CD1c-positive myeloid dendritic cell (primary cell): ENCODE measurements at regions not wholly inside any gene's neighbourhood (a gene's known extent, or its start where the extent isn't known, plus 50 kb on each side); places are given as distances from the start of the nearest gene placed in this dataset.
"Not testable (repeated sequence)": the region's sequence is repeated elsewhere in the genome, so short reads cannot be mapped to it uniquely, and the experiment has no call there.

ENCODE experiments used
- DNase-seq: peaks from one replicate; pipeline ENCODE4 v3.0.0-alpha.2; 2016; ENCODE audit errors: extremely low spot score

DNA sequence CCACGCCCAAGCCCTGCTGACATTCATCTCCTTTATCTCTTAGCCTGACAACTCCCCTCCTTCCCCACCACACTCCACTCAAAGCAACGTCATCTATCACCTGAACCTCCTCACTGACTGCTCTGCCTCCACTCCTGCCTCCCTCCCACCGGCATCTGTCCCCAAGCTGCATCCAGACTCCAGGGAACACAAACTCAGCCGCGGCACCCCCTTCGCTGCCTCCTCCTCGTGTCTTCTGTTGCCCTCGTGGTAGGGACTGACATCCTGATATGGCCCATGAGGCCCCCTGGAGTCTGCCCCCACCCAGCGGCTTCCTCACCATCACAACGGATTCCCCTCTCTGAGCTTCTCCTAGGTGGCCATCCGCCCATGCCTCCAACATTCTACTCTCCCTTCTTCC, 101.0 kb upstream of the TAS2R1 start:
- no peak for DNase-seq

GRCh38 chr5:9728261-9728660, 98.1 kb upstream of the TAS2R1 start:
- DNase-seq = no peak

GRCh38 chr5:9726931-9727330, 96.8 kb upstream of the TAS2R1 start:
- no peak for DNase-seq

- DNase-seq = not testable (repeated sequence)
Observed at GRCh38 chr5:9725265-9725664, 95.1 kb upstream of the TAS2R1 start.

DNA sequence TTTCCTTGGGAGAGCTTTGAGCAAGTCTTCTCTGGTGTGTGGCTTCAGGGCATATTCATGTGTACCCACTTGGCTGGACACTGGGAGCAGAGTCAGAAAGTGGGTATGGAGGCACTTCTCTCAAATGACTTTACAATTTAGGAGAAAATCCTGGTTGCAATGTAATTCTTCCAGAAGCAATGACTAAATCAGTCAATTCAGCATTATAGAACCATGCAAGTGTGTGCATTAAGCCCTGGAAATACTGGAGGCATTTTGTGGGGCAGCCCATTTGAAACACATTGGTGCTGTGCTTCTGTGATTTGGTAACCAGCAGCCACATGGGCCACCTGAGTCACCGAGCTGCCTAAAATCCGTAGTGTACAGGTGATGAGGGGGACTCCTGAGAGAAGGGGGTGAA, 94.6 kb upstream of the TAS2R1 start:
- no peak for DNase-seq

GRCh38 chr5:9722601-9723180, 92.5 kb upstream of the TAS2R1 start:
- DNase-seq = no peak

DNA sequence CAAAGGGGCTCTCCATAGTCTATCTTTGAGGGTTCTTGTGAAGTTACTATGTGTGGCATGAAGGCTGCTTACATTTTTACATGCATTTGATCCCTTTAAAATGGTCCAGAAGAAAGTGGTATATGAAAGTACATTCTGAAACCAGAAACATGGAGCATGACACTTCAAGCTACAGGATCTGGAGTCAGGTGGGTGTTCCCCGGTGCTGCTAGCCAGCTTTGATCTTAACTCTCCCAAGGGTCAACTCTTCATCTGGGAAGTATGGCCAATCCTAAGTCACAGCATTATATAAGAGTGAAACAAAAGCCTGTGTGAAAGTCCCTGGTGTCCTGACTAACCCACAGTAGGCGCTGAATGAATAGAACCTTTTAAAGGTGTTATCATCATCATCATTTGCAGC, 91.0 kb upstream of the TAS2R1 start:
- no peak for DNase-seq

- no peak for DNase-seq
Observed at GRCh38 chr5:9720361-9720760, 90.2 kb upstream of the TAS2R1 start.

DNA sequence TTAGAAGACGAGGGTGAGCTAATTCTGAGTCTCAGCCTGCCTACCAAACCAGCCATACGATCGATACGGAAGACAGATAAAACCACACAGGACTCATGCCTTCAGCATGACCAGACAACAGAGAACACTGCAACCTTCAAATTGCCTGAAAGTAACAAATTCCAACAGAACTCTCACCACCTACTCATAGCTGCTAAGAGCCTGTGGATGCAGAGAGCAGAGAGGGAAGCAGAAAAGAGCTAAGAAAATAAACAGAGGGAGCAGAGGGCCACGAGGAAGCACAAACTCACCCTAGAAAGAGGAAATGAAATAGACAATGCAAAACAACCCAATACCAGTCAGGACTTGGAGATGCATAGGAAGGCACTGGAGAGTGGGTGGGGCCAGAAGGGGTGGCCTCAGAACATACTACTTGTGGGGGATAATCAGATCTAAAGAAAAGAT, 86.7 kb upstream of the TAS2R1 start:
- DNase-seq = no peak

DNA sequence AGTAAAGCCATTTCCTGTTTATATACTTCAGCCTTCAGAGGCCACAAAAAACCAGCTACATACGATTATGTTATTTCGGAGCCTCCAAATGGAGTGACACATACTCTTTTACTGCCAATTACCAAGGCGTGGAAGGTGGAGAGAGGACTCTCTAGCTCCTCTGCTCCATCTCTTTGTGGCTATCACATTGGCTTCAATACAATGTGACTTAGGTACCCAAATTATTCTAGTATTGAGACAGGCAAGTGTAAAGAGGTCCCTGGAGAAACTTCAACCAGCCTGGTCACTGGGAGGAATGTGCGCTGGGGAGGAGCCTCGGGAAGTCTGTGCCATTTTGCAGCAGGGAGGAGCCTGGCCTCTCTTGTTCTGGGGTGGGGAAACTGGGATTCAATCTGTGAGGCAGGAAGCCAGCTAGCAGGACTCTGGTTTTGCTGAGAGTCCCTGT, 85.8 kb upstream of the TAS2R1 start:
- no peak for DNase-seq

GRCh38 chr5:9713959-9714586, 83.9 kb upstream of the TAS2R1 start:
- no peak for DNase-seq

GRCh38 chr5:9713356-9713755, 83.2 kb upstream of the TAS2R1 start:
- DNase-seq = no peak

DNA sequence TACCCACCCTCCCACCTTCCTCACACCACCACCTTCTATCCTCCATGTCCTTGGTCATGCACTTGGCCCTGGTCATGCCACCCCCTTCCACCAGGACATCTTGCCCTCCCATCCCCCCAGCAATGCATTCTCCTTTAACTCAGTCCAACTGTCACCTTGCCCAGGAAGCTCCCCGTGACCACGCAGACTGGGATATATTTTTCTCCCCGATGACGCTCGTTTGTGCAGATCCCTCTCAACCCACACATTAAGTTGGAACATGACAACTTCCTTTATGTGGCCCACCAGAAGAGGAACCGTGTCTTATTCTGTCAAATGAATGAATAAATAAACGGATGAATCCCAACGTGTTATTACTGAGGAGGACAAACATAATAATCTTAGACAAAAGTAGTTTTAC, 82.8 kb upstream of the TAS2R1 start:
- DNase-seq = no peak

DNA sequence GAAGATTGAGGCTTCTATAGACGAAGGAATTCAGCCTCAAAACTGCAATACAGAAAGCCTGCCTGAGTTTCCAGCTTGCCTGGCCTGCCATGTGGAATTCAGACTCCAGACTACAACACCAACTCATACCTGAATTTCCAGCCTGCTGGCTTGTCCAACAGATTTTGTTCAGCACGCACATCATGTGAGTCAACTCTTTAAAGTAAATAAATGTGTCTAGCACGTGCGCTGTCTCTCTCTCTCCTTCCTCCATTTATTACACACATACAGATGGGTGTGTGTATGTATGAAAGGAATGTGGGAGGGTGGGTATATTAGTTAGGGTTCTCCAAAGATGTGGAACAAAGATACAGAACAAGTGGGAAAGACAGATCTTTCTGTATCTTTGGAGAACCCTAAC, 82.4 kb upstream of the TAS2R1 start:
- no peak for DNase-seq

- no peak for DNase-seq
Observed at GRCh38 chr5:9710069-9710468, 79.9 kb upstream of the TAS2R1 start.

DNA sequence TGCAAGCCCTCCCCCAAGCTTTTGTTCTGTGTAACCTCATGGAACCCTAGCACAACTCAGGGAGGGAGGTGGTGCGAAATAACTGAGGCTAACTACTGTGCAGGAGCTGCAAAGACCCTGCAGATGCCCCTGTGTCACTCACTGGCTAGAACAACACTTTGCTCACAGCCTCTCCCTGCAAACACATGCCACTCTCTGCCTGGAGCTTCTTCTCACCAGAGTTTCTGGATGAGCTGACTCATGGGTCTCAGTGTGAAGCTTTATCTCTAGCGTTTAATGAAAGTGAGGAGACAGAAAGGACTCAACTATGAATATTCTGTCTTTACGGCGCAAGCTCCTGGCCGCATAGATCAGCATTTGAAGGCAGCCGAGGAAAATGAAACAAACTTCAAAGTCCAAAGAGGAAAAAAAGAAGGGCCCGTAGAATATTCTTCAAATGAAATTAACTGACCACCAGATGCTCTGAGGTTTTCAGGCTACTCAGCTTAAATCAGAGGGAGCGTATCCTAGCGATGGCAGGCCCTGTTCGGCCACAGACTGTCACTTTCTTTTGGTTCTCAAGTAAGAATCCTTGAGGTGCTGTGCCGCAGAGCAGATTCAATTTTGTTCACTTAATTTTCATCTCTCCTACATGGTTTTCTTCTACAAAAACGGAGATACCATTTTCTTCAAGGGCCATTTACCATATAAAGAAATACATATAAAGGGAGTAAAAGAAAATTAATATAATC, 77.7 kb upstream of the TAS2R1 start:
- DNase-seq = no peak

GRCh38 chr5:9699681-9700080, 69.5 kb upstream of the TAS2R1 start:
- DNase-seq = no peak

DNA sequence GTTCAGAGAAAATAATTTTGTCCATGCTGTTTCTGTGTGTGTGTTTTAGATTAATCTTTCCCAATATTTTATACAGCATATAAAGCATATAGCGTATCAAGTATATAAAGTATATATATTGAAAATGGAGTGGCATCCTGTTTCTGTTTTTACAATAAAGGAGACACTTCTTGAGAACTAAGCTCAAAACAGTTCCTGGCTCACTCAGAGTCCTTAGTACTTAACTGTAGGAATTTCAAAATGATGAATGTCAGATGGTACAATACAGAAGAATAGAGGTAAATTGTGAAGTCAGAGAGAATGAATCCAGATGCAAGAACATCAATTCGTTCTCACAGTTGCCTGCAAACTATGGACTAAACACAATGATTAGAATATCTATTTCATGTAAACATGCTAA, 68.7 kb upstream of the TAS2R1 start:
- DNase-seq = no peak

DNA sequence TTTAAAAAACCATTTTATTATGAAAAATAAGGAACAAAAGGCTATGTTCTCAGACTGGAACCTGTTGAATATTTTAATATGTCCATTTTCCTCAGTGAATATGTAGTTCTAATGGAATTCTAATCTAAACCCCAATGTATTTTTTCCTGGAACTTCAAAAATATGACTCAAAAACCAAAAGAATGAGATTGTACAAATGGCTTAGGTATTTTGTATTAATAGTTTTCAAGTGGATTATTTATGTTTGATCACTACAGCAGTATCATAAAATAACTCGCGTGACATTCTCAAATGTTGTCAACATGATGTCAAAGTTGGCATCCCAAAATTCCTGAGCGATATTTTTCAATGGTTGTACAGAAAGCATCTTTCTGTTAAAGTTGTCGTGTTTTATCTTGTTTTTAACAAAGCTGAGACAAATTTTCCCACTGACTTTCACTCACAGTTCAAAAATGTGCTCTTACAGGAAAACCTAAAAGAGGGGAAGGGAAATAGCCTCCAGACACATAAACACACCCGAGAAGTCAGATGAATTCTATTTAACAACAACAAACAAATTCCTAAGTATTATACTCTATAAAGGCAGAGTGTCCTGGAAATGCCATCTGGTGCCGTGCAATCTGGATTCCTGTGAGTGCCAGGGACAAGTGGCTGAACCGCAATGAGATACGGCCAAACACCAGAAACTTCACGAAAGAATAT, 68.1 kb upstream of the TAS2R1 start:
- DNase-seq = no peak

DNA sequence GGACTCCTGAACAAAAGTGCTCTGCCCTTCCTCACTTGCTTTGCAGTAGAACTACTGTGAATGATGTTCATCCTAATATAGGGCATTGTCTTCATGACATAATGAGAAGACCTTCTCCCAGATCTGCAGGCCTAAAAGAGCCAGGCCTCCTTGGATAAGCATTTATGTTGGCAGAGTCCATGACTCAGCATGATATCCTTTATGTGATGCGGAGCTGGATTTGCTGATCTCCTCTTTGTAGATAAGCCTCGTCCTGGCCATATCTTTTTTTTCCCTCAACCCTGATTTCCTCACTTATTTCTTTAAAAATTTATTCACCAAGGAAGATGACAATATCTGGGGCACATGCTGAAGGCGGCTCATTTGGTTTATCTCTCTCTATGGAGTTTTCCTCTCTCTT, 62.4 kb upstream of the TAS2R1 start:
- no peak for DNase-seq

DNA sequence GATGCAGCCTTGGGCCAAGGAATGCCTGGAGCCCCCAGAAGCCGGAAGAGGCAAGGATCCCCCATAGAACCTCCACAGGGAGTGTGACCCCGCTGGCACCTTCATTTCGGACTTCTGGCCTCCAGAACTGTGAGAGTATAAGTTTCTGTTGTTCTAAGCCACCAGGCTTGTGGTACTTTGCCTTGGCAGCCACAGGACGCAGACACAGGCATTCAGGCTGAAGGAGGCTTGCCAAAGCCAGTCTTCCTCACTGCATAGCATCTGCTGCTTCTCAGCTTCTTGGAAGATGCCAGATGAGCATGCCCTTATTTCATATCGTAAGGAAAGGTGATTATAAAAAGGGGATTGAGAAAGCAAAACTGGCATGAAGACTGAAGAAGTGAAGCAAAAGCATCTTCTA, 61.1 kb upstream of the TAS2R1 start:
- DNase-seq = no peak

DNA sequence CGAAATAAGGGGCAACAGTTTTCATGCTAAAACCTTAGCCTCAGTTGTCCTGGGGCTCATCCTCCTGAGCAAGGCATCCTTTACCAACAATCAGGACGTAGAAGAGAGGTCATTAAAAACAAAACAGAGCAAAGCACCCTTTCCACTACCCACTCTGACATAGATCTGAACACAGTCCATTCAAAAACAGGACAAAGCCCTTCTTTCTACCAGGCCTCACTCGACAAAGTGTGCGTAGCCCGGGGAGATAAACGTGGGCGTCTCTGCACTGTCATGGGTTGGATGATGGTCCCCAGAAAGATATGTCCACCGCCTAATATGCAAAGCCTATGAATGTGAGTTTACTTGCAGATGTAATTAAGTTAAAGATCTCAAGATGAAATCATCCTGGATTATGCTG, 60.6 kb upstream of the TAS2R1 start:
- DNase-seq = no peak

DNA sequence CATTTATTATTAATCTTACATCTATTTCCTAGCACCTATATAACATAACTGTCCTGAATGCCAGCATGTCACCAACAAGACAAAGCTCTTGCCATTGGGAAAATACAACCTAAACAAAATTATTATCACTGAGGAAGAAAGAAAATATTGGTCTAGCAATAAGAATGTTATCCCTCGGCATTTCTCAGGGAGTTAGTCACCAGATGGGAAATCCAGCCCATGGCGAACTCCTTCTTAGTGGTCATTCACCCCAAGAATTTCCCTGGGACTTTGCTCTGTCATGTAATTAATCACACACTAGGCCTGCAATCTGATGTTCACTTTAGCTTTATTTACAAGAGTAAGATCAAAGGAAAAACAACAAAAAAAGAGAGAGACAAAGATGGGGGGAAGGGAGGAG, 56.1 kb upstream of the TAS2R1 start:
- no peak for DNase-seq
